ENCODE measurements at regions not wholly inside any gene's neighbourhood (a gene's known extent, or its start where the extent isn't known, plus 50 kb on each side); places are given as distances from the start of the nearest gene placed in this dataset.

DNA sequence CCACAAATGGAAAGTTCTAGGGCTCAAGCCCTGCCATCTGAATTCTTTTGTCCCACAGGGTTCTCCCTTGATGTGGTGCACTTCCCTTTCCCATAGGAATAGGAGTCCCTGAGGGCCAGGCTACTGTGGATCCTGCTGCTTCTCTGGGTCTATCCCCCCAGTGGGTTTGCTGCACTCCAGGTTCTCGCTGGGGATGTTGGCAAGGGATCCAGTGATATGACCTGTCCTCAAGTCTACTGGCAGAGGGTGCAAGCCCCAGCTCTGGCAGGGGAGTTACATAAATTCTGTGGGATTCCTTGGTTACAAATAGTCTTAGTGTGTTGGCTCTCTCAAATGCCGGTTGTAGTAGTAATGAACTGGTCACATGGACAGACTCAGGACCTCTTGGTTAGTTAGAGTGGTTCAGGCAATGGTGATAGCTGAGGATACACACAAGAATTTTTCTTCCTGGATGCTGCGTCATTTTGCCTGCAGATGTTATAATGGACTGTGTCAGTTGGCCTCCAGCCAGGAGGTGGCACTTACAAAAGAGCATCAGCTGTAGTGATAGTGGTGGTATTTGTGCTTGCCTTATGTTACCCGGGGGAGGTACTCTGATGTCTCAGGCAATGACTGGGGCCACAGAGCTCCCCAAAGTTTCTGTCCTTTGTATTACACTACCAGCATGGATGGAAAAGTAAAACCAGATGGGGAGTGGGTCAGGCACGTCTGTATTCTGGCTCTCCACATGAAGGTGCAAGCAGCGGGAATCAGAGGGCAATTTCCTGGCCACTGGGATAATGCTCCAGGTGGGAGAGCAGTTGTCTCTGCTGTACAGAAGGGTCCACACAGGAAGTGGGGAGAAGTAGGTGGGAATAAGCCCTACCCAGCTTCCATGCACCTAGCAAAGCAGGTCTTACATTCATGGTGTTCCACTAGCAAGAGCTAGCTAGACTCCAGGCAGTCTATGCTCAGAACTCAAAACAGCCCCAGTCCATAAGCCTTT is 267.9 kb downstream of the SOX11 start:
- no peak for DNase-seq

DNA sequence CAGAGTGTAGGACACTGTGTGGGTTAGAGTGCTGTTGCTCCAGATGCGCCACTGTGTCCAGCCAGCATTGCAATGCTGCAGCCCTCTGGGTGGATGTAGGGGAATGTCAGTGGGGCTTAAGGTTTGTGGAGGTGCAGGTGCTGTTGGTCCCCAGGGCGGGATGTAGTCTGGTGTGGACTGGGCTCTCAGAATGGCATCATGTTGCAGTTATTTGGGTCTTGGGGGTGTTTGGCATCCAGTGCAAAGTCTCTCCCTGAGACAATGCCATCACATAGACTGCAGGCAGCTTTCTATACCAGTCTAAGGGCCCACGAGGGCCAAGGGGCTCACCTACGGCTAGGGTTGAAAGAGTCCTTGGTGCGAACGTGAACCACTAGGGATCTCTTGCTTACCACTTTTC is 275.3 kb downstream of the SOX11 start:
- DNase-seq: no peak

DNA sequence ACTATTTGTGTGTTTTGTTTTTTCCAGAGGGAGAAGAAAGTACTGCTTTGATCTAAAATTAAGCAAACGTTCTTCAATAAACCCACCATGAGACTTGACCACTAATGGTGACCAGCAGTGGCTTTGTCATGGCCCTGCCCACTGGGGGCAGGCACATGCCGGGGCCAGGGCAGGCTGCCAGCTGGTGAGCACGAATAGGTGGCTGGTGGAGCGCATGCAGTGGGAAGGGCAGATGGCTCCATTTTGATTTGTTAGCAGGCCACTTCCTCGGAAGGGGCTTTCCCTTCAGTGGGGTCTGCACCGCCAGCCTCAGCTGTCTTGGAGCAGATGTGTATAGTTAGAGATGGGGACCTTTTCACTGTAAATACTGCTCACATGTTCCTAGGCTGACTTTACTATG is 277.1 kb downstream of the SOX11 start:
- DNase-seq: no peak

DNA sequence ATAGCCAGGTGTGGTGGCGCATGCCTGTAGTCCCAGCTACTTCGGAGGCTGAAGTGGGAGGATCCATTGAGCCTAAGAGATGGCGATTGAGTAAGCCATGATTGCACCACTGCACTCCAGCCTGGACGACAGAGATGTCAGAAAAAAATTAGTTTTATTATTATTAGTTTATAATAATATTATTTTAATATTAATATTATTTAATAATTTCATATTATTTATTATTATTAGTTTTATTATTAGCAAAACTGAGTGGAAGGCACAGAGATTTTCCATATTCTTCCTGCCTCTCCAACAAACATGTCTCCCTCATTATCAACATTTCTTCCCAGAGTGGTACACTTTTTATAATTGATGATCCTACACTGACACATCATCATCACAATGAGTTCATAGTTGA is 278.2 kb downstream of the SOX11 start:
- no peak for DNase-seq

DNA sequence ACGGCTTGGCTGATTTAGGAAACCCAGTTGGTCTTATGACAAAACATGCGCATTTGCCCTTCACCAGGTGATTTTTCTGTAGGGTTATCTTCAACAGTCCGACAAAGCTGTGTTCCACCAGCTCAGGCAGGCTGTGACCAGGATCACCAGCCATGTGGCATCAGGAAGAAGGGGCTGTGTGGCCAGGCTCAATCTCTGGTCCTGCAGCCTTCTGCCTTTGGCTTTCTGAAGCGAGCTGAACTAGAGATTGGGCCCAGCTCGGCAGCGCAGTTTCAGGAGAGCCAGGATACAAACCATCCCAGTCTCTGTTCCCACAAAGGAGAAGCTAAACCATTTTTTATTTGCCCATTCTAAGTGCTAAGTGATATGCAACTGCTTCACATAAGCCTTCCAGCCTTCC is 282.3 kb downstream of the SOX11 start:
- no peak for DNase-seq

DNA sequence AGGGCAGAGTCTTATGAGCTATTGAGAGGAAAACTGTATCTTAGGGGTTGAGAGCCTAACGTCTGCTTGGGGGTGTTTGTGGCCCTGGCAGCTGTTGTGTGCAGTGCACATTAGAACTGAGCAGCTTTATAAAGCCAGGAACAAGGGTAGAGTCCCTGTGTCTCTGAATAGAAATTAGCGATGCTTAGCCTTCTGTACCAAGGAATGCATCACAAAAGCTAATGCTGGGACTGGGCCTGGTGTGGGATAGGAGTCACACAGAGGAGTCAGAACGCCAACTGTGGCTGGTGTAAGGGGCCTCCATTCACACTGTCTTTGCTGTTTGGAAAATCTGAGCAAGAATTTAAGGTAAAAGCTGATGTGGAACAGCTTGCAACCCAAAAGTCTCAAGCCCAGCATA is 283.2 kb downstream of the SOX11 start:
- no peak for DNase-seq

DNA sequence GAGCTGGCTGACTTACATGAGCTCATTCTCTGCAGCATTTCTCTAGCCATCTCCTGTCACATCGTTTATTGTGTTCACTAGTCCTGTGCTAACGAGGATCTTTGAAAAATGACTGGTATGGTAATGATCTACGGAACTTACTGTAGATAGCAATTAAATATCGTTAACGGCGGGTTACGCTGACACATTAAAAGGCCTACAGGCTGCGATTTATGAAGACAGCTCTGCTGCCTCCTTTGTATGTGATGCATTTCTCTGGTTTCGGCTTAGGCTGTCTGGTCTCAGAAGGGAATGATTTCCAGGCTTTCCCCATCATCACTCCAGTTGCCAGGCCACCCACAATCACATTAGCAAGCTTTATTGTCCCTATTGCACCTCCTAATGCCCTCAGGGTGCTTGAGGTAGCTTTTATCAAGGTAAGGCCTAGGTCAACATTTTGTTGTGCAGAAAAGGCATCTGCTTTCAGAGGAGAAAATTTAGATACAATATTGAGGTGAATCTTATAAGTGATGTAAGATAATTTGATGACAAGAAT is 284.4 kb downstream of the SOX11 start:
- DNase-seq: no peak

DNA sequence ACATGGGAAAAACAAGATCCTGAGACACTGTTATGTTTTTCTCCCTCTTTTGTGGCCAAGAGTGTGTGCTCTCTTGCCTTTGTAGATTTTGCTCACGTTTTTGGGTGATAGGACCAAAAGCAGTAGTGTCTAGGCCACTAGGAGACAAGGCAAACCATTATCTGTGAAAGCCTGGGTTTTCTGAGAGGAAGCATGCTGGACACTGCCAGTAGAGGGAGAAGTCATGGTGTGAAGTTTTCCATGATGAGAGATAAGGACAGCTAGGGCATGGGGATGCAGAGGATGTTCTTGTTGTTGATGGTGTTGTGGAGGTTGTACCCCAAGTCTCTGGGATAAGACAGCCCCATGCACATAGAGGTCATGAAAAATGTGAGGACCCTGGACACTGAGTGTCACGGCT is 285.3 kb downstream of the SOX11 start:
- no peak for DNase-seq

DNA sequence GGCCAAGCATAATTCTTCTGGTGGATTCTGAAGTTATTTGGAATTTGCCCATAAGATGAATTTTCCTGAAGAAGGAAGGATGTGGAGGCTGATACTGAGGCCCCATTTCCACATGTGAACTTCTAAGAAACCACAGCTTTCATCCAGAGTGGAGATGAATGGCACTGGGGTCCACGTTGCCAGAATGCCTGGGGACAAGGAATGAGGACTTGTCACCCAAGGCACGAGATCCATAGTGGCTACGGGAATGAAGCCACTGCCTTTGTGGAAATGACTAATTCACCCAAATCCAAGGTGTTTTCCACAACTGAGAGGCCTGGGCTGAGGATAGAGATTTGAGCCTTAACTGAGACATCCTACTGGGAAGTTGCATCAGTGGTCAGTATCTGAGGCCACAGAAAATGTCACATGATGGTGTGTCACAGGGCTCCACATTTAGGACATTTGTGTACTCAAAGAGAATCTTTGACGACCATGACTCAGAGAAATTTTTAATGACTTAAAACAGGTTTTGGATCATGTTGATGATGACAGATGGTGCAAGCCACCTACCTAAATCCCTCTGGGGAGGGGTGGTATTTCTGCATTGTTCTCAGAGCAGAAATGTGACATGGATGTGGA is 286.1 kb downstream of the SOX11 start:
- no peak for DNase-seq

DNA sequence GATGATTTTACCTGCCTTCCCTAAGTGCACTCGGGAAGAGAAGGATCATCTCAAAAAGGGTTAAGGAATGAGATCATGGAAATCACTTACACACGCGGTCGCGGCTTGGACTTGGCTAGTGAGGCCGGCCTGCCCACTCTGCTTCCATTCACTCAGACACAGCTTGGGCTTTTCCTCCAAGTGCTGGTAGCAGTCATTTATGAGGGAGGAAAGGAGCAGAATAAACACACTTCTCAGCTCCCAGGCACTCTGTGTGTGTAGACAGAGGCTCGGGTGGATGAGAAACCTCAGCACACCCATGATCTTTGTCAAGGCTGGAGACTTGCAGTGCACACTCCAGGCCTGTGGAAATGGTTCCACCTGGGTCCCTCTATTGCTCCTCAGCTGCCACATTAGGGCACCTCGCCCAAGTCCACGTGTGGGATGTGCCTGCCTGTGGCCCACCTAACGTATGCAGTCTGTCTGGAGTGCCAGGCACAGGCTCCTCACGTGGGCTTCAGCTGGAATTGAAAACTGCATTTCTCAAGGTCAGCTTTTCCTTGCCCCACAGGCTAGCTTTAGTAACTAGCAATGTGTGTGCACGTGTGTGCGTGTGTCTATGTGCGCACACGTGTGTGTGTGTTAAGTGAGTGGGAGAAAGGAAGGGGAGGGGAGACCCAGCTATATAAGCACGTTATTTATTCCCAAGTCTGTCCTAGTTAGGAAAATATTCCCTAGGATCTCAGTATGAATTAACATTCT is 288.4 kb downstream of the SOX11 start:
- no peak for DNase-seq

DNA sequence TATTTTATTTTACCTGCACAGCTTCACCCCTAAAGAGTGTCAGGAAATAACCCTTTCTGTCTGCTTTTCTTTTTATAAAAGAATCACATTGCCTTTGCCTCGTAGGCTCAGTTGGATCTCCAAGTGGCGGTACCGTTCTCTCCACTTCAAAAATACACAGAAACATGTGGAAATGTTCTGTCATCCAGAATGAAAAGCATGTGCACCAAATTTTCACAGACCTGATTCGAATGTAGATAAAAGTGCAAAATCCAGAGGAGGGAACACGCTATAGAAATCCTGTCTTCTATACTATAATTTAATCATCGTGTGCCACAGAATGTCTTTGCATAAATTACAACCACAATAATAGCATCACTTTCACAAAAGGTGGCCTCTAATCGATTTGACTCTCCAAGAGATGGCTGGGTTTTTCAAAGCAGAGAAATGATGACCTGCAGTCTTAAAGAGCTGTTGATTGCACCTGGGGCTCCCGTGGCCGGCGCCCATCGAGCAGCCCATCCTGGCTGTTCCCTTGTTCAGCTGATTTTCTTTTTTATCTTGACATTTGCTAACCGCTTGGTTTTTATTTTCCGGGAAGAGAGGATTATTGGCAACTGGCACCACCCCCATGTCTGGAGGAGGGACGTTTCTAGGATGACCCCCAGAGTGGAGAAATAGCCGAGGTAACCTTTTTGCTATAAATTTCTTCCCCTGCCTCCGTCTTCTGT is 290.2 kb downstream of the SOX11 start:
- no peak for DNase-seq

DNA sequence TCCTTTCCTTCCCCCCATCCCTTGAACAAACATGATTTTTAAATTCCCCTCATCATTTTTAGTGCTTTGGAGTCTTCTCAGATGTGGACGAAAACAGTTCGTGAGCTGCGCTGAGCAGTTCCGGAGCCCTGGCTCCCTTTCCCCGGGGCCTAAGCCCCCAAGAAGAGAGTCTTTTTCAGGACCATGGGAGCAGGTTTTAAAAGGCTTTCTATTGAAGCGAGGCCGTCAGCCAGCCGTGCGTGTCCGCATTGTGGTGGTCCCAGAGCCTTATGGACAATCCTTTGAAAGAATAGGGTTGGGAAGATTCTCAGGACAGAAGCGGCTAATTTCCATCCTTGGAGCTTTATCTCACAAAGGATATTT is 290.7 kb downstream of the SOX11 start:
- no peak for DNase-seq

DNA sequence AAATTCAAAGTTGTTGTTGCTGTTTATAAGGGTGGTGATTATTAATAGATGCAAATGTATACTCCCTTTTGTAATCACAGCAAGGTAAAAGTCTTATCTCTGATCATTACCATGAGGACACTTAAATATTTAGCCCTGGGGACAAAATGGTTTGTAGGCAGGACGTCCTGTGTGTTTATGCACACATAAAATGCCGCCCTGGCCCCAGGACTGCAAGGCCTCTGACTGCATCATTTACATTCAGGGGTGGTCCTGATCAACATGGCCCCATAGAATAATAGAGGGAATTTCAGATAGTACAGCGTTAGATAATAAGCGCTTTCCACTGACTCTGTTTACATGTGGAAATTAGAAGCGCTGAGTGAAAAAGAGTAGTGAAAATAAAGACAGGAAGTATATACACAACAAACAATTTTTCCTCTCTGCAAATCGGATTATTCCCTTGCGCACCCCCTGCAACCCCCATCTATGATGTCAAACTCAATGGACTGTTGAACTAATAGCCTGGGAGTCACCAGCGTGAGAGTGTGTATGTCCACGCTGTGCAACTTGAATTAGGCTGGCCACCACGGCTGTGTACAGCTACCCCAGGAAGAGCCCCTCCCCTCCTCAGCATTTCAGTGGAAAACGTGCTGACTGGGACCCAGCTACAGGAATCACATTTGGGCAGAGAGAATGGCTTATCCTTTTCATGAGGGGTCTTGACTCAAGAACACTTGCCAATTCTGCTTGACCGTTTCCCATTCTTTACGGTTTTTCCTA is 291.5 kb downstream of the SOX11 start:
- DNase-seq: no peak

DNA sequence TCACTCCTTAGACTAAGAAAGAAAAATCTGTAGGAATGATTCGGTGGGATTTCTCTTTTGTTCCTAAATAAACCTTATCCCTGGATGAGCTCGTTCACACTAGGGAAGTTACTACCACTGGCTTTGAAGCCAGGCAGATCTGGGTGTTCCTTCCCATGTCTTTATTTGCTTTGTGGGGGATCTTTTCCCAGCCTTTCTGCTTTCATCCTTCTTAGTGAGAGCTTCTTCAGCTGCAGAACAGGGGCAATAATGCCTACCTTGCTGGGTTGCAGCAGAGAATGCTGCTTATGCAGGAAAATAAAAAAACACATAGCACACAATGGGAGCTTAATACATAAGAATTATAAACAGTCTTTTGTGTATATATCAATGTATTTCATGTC is 292.1 kb downstream of the SOX11 start:
- DNase-seq: no peak

DNA sequence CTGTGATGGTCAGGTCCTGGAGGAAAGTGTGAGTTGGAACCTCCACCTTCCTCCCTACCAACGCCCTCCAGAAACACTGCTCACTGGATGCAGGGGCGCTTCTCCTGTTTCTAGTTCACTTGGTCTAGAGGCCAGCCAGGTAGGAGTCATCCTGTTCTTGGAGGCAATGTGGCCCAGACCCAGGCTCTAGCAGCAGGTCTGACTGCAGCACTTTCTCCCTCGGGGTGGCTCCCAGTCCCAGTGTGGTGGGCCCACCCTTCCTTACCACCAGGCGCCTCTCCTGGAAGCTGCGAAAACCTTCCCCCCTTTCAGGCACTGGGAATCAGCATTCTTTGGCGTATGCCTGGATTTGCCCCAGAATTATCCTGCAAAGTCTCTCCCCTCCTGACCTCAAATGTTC is 292.8 kb downstream of the SOX11 start:
- no peak for DNase-seq

DNA sequence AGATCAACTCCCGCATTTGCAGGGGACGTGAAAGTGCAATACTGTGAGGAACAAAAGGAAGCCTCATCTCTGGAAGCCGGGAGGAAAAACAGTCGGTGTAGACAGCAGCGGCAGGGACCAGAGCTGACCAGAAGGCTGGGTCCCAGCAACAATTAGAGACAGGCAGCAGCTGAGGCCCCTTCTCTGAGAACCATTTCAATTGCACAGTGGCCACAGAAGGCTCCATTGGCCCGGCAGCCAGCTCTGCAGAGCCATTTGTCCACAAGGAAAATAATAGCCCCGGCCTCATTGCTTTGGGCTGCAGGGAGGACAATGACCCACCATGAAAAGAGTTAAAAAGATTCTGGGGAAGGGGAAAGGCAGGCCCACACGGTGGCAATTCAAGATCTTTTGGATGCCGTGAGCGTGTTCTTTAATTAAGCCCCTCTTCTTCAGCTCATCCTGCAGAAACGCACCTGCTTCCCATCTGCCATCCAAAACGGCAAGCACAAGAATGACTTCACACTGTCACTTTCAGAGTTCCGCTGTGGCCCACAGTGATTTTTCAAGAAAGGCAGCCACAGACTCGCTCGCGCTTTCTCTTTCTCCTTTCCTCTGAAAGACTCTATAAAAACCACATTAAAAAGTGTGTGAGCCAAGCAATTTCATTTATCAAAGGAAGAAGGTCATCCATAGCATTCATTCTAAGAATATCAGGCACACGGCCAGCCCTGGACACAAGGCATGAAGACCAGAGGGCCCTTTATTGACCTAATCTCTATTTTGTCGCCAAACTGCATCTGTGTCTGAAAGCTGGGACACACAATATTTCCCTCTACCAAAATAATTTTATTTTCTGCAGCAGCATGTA is 293.6 kb downstream of the SOX11 start:
- no peak for DNase-seq

DNA sequence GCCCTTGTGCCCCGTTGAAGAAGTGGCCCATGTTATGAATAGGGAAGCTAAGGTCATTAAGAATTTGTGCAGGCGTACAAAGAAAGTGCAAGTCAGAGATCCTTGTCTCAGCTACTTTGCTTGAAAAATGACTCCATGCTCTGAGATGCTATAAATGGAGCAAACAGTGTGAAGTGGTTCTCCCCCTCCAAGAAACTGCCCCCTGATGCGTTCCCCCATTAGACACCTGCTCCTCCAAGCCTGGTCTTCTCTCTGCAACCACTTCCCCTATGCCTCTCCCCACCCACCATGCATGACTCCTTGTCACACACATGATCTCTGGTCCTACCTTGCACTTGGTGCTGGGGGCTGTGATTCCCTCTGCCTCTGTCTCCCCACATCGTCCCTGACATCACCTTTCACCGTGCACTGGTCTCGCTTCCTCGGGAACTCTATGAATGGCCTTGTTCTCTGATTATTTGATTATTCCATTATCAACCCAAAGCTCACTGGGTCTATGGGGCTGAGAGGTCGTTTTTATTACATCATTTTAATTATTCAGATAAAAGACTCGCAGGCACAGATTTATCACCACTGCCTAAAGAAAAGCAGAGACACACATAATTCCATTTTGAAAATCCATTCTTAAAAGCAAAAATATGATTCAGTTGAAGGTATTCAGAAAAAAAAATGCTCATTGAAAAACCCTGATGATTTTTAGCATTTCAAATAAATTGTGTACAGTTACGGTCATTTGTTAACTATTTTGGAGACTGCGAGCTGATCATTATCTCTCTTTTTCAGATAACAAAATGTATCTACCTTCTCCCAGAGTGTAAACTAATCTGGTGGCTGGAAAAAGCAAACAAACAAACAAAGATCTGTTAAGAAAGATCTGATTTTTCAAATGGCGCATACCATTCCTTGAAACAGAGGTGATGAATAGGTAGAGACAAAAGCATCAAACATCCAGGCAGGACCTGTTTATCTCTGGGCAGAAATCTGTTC is 294.9 kb downstream of the SOX11 start:
- no peak for DNase-seq

DNA sequence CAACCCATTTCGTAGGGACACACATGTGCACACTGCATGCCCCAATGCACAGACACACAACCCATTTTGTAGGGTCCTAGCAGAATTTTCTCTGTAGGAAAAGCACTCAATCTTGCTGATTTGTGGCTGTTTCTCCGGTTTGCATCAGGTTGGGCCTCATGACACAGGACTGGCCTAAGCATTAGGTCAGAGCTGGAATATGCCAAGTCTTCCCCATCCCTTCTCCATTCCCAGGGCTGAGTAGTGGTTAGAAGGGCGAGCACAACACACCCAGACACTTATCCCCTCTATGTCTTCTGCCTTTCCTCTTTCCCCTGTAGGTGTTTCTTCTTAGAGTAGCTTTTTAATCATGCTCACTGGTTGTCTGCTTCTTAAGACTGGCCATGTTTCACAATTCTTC is 295.9 kb downstream of the SOX11 start:
- DNase-seq: no peak

DNA sequence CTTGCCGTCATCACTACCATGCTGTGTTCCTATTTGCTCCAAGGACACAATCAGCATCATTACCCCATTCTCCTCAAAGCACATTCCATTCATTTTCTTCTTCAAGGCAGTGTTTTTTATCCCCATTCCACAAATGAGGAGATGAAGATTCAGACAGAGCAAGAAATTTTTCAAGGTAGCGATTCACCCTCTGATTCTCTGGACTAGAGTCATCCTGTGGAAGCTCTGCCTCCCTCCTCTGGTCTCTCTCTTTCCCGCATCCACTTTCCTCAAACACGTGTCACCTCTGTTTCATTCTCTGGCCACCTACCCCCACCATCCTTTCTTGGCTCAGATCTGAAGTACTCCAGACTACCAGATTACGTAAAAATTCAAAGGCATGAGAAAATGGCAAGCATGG is 297.9 kb downstream of the SOX11 start:
- no peak for DNase-seq

Measured in stimulated activated naive CD4-positive, alpha-beta T cell (primary cell).